ENCODE measurements at regions not wholly inside any gene's neighbourhood (a gene's known extent, or its start where the extent isn't known, plus 50 kb on each side); places are given as distances from the start of the nearest gene placed in this dataset.
"Not testable (repeated sequence)": the region's sequence is repeated elsewhere in the genome, so short reads cannot be mapped to it uniquely, and the experiment has no call there.

- no peak for DNase-seq (ENCODE audit: low read depth)
- H3K4me3 ChIP-seq (ENCODE audit: low read depth, low read length) = no peak overlapping the region
- TF ChIP-seq, protein P1, sequence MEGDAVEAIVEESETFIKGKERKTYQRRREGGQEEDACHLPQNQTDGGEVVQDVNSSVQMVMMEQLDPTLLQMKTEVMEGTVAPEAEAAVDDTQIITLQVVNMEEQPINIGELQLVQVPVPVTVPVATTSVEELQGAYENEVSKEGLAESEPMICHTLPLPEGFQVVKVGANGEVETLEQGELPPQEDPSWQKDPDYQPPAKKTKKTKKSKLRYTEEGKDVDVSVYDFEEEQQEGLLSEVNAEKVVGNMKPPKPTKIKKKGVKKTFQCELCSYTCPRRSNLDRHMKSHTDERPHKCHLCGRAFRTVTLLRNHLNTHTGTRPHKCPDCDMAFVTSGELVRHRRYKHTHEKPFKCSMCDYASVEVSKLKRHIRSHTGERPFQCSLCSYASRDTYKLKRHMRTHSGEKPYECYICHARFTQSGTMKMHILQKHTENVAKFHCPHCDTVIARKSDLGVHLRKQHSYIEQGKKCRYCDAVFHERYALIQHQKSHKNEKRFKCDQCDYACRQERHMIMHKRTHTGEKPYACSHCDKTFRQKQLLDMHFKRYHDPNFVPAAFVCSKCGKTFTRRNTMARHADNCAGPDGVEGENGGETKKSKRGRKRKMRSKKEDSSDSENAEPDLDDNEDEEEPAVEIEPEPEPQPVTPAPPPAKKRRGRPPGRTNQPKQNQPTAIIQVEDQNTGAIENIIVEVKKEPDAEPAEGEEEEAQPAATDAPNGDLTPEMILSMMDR (IDR thresholded peaks at IDR 0.05; ENCODE audit: low read depth, low read length) = no peak
- TF ChIP-seq POLR2A (IDR thresholded peaks at IDR 0.05; ENCODE audit: extremely low read depth, insufficient read length) (no peak), MYC (IDR thresholded peaks at IDR 0.05; ENCODE audit: low read depth, low read length) (no peak)
- TF ChIP-seq, protein P2, sequence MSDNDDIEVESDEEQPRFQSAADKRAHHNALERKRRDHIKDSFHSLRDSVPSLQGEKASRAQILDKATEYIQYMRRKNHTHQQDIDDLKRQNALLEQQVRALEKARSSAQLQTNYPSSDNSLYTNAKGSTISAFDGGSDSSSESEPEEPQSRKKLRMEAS (IDR thresholded peaks at IDR 0.05; ENCODE audit: low read depth, low read length) = no peak
Observed at GRCh38 chr15:54792526-54792925, 404.2 kb downstream of the RSL24D1 start.

- TF ChIP-seq, protein P1 (IDR thresholded peaks at IDR 0.05; ENCODE audit: low read depth, low read length) = no peak
- TF ChIP-seq POLR2A (IDR thresholded peaks at IDR 0.05; ENCODE audit: extremely low read depth, insufficient read length) = no peak
- no peak for TF ChIP-seq MYC (IDR thresholded peaks at IDR 0.05; ENCODE audit: low read depth, low read length)
- TF ChIP-seq, protein P2 (IDR thresholded peaks at IDR 0.05; ENCODE audit: low read depth, low read length) = no peak
- no peak for DNase-seq (ENCODE audit: low read depth)
- no peak overlapping the region for H3K4me3 ChIP-seq (ENCODE audit: low read depth, low read length)
Observed at GRCh38 chr15:54790693-54791092, 406.0 kb downstream of the RSL24D1 start.

- DNase-seq (ENCODE audit: low read depth) = peak; percentile 1
- TF ChIP-seq MYC (IDR thresholded peaks at IDR 0.05; ENCODE audit: low read depth, low read length) (no peak), POLR2A (IDR thresholded peaks at IDR 0.05; ENCODE audit: extremely low read depth, insufficient read length) (no peak)
- TF ChIP-seq, protein P1 (IDR thresholded peaks at IDR 0.05; ENCODE audit: low read depth, low read length) = no peak
- TF ChIP-seq, protein P2 (IDR thresholded peaks at IDR 0.05; ENCODE audit: low read depth, low read length) = no peak
- H3K4me3 ChIP-seq (ENCODE audit: low read depth, low read length) = no peak overlapping the region
Observed at GRCh38 chr15:54789376-54789775, 407.4 kb downstream of the RSL24D1 start.

DNA sequence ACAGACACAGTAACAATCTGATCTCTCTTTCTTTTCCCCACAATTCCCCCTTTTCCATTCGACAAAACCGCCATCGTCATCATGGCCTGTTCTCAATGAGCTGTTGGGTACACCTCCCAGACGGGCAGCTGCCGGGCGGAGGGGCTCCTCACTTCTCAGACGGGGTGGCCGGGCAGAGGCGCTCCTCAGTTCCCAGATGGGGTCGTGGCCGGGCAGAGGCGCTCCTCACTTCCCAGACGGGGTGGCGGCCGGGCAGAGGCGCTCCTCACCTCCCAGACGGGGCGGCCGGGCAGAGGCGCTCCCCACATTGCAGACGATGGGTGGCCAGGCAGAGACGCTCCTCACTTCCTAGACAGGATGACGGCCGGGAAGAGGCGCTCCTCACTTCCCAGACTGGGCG lies 415.5 kb downstream of the RSL24D1 start:
- DNase-seq (ENCODE audit: low read depth); H3K4me3 ChIP-seq (ENCODE audit: low read depth, low read length): not testable (repeated sequence)

DNA sequence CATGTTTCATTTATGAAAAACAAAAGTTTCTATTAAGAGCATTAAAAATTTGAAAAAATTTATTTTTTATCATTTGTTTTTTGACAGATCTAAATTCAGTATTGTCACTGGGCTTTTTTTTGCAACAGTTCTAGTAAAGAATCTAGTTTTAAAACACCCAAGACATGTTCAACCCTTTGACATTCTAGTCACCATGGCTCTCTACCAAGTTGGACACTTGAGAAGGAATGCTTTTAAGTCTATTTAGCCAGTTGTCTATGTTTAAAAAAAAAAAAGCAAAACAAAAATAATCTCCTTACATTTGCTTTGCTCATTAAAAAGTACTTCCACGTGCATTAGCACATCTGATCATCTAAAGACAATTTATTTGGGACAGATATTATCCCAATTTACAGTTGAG lies 417.5 kb downstream of the RSL24D1 start:
- TF ChIP-seq, protein P2 (IDR thresholded peaks at IDR 0.05; ENCODE audit: low read depth, low read length) = no peak
- TF ChIP-seq POLR2A (IDR thresholded peaks at IDR 0.05; ENCODE audit: extremely low read depth, insufficient read length) (no peak), MYC (IDR thresholded peaks at IDR 0.05; ENCODE audit: low read depth, low read length) (no peak)
- TF ChIP-seq, protein P1 (IDR thresholded peaks at IDR 0.05; ENCODE audit: low read depth, low read length) = no peak
- no peak for DNase-seq (ENCODE audit: low read depth)
- no peak overlapping the region for H3K4me3 ChIP-seq (ENCODE audit: low read depth, low read length)

DNA sequence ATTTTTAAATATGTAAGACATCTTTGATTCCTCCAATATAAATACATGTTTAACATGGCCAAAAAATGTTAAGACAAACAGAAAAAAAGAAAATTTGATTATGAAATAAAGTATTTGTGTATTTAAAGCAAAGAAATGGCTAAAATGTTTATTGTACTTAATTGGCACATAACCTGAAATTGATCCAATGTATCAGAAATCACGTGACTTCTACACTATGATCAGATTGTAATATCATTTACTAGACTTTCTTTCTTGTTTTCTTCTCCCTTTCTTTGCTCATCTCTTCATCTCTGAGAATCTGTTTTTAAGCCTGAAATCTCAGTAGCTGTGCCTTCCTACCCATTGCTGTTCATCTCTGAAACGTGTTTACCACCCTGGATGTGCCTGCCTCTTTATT lies 420.3 kb downstream of the RSL24D1 start:
- TF ChIP-seq MYC (IDR thresholded peaks at IDR 0.05; ENCODE audit: low read depth, low read length) (no peak), POLR2A (IDR thresholded peaks at IDR 0.05; ENCODE audit: extremely low read depth, insufficient read length) (no peak)
- TF ChIP-seq, protein P2 (IDR thresholded peaks at IDR 0.05; ENCODE audit: low read depth, low read length) = no peak
- TF ChIP-seq, protein P1 (IDR thresholded peaks at IDR 0.05; ENCODE audit: low read depth, low read length) = no peak
- H3K4me3 ChIP-seq (ENCODE audit: low read depth, low read length) = no peak overlapping the region
- no peak for DNase-seq (ENCODE audit: low read depth)

Measured in NB4 (cell line).